Activated T-helper 1 cell treated with anti-CD3 and anti-CD28 coated beads, Interleukin-12 subunit alpha, Interleukin-12 subunit beta, Interleukin-2, Interleukin-4 antibody, amounts not matched to agents 30 ng/mL and 10 ng/mL and 1 ng/mL, durations not matched to agents 14 hours and 24 hours and 36 hours (primary cell): ENCODE measurements at regions not wholly inside any gene's neighbourhood (a gene's known extent, or its start where the extent isn't known, plus 50 kb on each side); places are given as distances from the start of the nearest gene placed in this dataset.

Experiments used
- DNase-seq: peaks from one replicate; pipeline ENCODE4 v3.0.0; 2021; ENCODE audit warnings: low spot score
- H3K27ac Mint-ChIP-seq: one replicate; pipeline ENCODE4 v1.8.0; 2021; ENCODE audit warnings: mild to moderate bottlenecking, mixed read lengths
- H3K27me3 Mint-ChIP-seq: one replicate; pipeline ENCODE4 v1.8.0; 2022; ENCODE audit warnings: mild to moderate bottlenecking, moderate library complexity, mixed read lengths; ENCODE audit not compliant: insufficient read depth
- H3K36me3 Mint-ChIP-seq: one replicate; pipeline ENCODE4 v1.8.0; 2021; ENCODE audit warnings: low read depth, mixed read lengths
- H3K4me1 Mint-ChIP-seq: one replicate; pipeline ENCODE4 v1.8.0; 2021; ENCODE audit warnings: low read depth, mixed read lengths
- H3K4me3 Mint-ChIP-seq: one replicate; pipeline ENCODE4 v1.8.0; 2021; ENCODE audit warnings: mild to moderate bottlenecking, moderate library complexity, mixed read lengths
- H3K9me3 Mint-ChIP-seq: one replicate; pipeline ENCODE4 v1.8.0; 2021; ENCODE audit warnings: mixed read lengths
- intact Hi-C: fragments of 100-400 bp; cut with micrococcal nuclease; formaldehyde crosslinking; loops from one replicate; pipeline ENCODE4 v1.15.1; 2024

DNA sequence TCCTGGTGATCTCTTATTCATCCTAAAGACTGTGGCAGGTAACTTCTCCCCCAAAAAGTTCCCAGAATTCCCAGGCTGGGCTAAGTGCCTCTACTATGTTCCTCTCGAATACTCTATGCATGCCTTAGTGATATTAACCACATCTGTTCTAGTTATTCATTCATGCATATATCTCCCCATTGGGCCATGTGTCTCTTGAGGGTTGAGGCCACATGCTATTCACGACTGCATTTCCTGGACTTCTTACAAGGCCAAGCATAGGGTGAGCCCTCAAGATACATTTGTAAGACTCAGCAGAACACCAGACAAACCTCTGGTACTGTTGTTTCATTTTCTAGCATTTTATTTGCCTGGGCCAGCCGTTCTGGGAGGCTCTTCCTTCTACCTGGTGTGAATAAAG, 117.0 kb downstream of the EN1 start:
- H3K4me3 Mint-ChIP-seq = no peak overlapping the region
- peaks cover 2% of the 10 kb centered on the region for H3K27me3 Mint-ChIP-seq
- no peak overlapping the region for H3K27ac Mint-ChIP-seq
- H3K4me1 Mint-ChIP-seq = no peaks in the 10 kb centered on the region
- no peak for DNase-seq
- no peaks in the 10 kb centered on the region for H3K36me3 Mint-ChIP-seq
- H3K9me3 Mint-ChIP-seq = no peaks in the 10 kb centered on the region
- intact Hi-C loops = no loop called here

- Mint-ChIP-seq H3K27ac (no peak overlapping the region), H3K27me3 (peaks cover 2% of the 10 kb centered on the region), H3K9me3 (no peaks in the 10 kb centered on the region)
Observed at GRCh38 chr2:118729760-118730159, 117.7 kb downstream of the EN1 start.

GRCh38 chr2:118728984-118729383, 118.5 kb downstream of the EN1 start:
- H3K27me3 Mint-ChIP-seq = peaks cover 2% of the 10 kb centered on the region
- intact Hi-C loops = no loop called here
- no peak for DNase-seq
- H3K4me3 Mint-ChIP-seq = no peak overlapping the region
- H3K36me3 Mint-ChIP-seq = no peaks in the 10 kb centered on the region
- no peaks in the 10 kb centered on the region for H3K4me1 Mint-ChIP-seq
- H3K9me3 Mint-ChIP-seq = no peaks in the 10 kb centered on the region
- H3K27ac Mint-ChIP-seq = no peak overlapping the region

More at GRCh38 chr2:118729760-118730159, 117.7 kb downstream of the EN1 start:
- Mint-ChIP-seq H3K4me1 (no peaks in the 10 kb centered on the region), H3K4me3 (no peak overlapping the region), H3K36me3 (no peaks in the 10 kb centered on the region)
- intact Hi-C loops = no loop called here
- no peak for DNase-seq

DNA sequence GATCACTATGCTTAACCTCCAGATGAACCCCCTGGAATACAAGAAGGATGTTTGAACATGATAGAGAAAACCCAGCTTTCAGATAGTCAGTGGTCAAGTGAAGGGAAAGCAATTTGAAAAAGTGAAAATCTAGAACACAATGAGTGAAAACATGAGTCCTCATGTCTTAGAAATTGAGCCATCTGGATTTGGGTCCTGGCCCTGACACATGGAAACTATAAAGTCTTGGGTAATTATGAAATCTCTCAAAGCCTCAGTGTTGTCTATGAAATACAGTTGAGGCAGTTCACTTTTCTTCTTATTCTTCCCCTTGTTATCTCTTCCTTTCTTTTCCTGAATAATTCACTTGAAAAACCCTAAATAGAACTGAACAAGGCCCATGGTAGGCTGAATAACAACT, 120.6 kb downstream of the EN1 start:
- intact Hi-C loops = no loop called here
- Mint-ChIP-seq H3K27me3 (no peaks in the 10 kb centered on the region), H3K27ac (no peak overlapping the region), H3K36me3 (no peaks in the 10 kb centered on the region), H3K4me3 (no peak overlapping the region), H3K4me1 (no peaks in the 10 kb centered on the region), H3K9me3 (no peaks in the 10 kb centered on the region)
- DNase-seq = no peak

DNA sequence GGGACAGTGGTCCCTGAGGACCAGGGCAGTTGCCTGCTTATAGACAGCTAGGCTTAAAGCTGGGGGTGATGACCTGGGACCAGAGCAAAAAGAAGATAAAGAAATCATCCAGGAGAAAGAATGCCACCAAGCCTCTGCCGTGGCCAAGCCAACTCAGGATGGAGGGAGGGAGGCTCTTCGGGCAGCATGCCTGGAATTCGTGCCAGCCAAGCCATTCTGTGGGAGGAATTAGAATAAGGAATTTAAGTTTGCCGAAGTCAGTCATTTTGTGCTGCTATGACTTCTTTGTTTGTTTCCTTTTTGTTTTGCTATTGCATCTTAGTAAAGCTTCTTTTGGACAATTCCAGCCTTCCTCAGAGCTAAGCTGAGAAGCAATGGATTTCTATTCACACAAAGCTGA, 124.1 kb downstream of the EN1 start:
- Mint-ChIP-seq H3K4me3 (no peak overlapping the region), H3K9me3 (no peaks in the 10 kb centered on the region), H3K27me3 (no peaks in the 10 kb centered on the region), H3K4me1 (no peaks in the 10 kb centered on the region), H3K27ac (no peak overlapping the region), H3K36me3 (no peaks in the 10 kb centered on the region)
- intact Hi-C loops = no loop called here
- DNase-seq = no peak

DNA sequence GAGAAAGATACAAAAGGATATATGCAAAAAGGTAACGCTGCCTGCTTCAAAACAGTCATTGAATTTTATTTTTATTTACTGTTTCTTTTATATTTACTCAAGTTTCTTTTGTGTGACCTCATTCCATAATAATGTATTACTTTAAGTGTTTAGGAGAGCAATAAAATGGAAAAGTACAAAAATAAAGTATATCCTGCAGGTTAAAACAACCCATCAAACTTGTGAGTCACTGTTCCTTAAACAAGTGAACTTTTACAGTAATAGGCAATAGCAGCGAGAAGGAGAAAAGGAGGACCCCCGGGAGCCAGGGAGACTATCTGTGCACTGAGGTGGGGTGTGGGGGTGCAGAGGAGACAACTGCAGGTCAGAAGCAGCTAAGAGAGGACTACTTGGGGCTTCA, 124.5 kb downstream of the EN1 start:
- H3K9me3 Mint-ChIP-seq = no peaks in the 10 kb centered on the region
- DNase-seq = no peak
- no peak overlapping the region for H3K4me3 Mint-ChIP-seq
- H3K4me1 Mint-ChIP-seq = no peaks in the 10 kb centered on the region
- H3K27me3 Mint-ChIP-seq = no peaks in the 10 kb centered on the region
- intact Hi-C loops = no loop called here
- no peak overlapping the region for H3K27ac Mint-ChIP-seq
- no peaks in the 10 kb centered on the region for H3K36me3 Mint-ChIP-seq

DNA sequence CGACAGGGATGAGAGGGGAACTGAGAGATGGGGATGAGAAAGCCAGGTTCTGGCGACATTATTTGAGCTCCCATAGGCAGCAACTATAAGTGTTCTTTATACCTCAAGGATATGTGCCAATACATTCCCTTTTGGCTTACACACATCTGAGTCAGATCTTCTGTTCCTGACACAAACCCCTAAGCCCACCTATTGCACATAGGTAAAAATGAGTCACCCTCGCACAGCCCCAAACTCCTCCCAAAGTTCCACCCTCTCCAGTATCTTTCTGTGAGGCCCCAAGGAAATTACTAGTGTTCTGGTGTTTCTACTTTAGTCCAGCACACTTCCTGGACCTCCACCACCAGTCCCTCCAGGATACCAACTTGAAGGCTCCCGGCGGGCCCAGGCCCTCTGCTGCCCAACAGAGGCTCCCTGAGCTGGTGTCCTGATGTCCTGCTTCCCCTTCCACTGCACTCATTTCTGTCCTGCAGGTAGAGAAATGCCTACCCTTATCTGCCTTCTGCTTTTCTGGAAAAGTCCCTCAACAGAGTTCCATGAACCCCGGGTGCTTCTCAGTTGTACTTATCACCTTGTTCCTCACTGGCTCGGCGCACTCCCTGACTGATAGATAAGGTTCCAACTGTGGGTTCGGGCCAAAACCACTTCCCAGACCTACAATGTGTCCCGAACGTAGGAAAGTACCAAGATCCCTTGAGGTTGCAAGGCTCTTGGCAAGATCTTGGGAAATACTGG, 125.5 kb downstream of the EN1 start:
- Mint-ChIP-seq H3K4me3 (no peak overlapping the region), H3K4me1 (no peaks in the 10 kb centered on the region), H3K9me3 (no peaks in the 10 kb centered on the region), H3K27me3 (no peaks in the 10 kb centered on the region), H3K36me3 (no peaks in the 10 kb centered on the region), H3K27ac (no peak overlapping the region)
- DNase-seq = no peak
- intact Hi-C loops = no loop called here

GRCh38 chr2:118720866-118721265, 126.6 kb downstream of the EN1 start:
- intact Hi-C loops = no loop called here

DNA sequence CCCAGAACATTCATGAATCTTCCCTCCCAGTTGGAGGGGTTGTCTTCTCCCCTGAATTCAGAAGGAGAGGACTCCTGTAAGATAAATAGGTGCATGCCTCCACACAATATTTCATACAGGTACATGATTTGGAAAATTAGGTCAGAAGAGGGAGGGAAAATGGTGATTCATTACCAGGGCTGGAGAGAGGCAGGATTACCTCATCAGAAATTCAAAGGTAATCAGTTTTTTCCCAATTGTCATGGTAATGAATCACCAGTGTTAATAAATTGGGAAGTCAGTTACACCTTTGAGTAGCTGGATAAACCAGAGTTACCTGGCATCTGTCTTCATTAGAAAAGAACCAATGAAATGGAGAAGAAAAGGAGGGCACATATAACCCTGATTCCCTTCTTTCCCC, 128.5 kb downstream of the EN1 start:
- no peaks in the 10 kb centered on the region for H3K36me3 Mint-ChIP-seq
- no peak for DNase-seq
- intact Hi-C loops = no loop called here
- H3K9me3 Mint-ChIP-seq = no peaks in the 10 kb centered on the region
- H3K27ac Mint-ChIP-seq = no peak overlapping the region
- no peak overlapping the region for H3K4me3 Mint-ChIP-seq
- no peaks in the 10 kb centered on the region for H3K4me1 Mint-ChIP-seq
- no peaks in the 10 kb centered on the region for H3K27me3 Mint-ChIP-seq

More at GRCh38 chr2:118720866-118721265, 126.6 kb downstream of the EN1 start:
- H3K36me3 Mint-ChIP-seq = no peaks in the 10 kb centered on the region
- DNase-seq = no peak
- no peaks in the 10 kb centered on the region for H3K27me3 Mint-ChIP-seq
- no peak overlapping the region for H3K27ac Mint-ChIP-seq
- H3K9me3 Mint-ChIP-seq = no peaks in the 10 kb centered on the region
- H3K4me1 Mint-ChIP-seq = no peaks in the 10 kb centered on the region
- no peak overlapping the region for H3K4me3 Mint-ChIP-seq

DNA sequence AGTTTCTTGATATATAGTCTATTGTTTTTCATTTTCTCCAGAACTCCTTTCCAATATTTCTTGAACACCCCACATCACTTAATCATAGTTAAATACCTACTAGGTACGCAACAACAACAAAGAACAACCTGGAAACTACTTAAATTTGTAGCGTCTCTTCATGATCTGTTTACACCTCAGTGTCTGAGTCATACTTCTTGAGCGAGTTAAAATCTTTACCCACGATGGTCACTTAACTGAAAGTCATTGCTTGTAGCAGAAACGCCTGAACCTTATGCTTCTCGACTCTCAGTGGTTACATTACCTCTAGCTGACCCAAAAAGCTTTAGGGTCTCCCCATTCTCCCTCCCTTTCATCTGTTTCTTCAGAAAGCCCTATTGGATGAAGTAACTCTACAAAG, 131.3 kb downstream of the EN1 start:
- no peaks in the 10 kb centered on the region for H3K9me3 Mint-ChIP-seq
- no peaks in the 10 kb centered on the region for H3K36me3 Mint-ChIP-seq
- H3K27ac Mint-ChIP-seq = no peak overlapping the region
- no peaks in the 10 kb centered on the region for H3K4me1 Mint-ChIP-seq
- DNase-seq = no peak
- no peak overlapping the region for H3K4me3 Mint-ChIP-seq
- intact Hi-C loops = no loop called here
- peaks cover 2% of the 10 kb centered on the region for H3K27me3 Mint-ChIP-seq

- no peaks in the 10 kb centered on the region for H3K4me1 Mint-ChIP-seq
- H3K4me3 Mint-ChIP-seq = no peak overlapping the region
- no peak for DNase-seq
- intact Hi-C loops = no loop called here
- no peaks in the 10 kb centered on the region for H3K9me3 Mint-ChIP-seq
- no peaks in the 10 kb centered on the region for H3K36me3 Mint-ChIP-seq
- peaks cover 2% of the 10 kb centered on the region for H3K27me3 Mint-ChIP-seq
- H3K27ac Mint-ChIP-seq = no peak overlapping the region
Observed at GRCh38 chr2:118714118-118714517, 133.3 kb downstream of the EN1 start.

DNA sequence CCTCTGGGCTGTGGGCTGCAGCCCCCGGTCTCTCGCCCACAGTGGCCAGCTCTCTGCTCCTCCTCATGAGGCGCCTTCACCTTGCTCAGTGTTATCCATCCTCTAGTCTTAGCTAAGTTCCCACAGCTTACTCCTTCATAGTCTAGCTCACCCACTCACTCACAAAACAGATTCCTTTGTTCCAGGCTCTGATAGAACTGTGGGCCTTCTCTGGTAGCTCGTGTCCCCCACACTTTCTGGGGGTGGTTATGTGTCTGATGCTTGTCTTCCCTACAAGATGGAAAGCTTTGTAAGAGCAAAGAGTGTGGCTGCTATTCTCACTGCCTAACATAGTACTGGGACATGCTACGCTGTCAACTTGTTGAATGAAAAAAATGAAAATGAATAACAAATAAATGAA, 135.8 kb downstream of the EN1 start:
- intact Hi-C loops = no loop called here

DNA sequence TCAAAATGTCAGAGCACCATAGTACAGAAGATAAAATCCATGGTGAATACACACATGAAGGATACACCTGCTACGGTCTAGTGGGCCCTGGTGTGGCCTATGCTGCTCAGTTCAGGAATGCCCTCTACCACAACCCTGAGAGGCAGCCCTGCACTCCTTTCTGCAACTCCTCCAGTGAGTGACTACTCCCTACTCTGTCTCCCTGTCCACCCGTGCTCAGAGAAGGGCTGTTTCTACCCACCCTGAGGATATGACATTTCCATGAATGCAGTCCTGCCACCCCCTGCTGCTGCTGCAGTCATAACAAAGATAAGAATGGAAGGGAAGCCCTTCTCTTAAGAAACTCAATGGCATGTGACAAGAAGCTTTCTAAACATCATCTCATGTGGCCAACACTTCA, 137.0 kb downstream of the EN1 start:
- intact Hi-C loops = no loop called here
- H3K4me1 Mint-ChIP-seq = no peaks in the 10 kb centered on the region
- DNase-seq = no peak
- H3K27ac Mint-ChIP-seq = no peak overlapping the region
- no peak overlapping the region for H3K4me3 Mint-ChIP-seq
- H3K36me3 Mint-ChIP-seq = no peaks in the 10 kb centered on the region
- H3K9me3 Mint-ChIP-seq = no peaks in the 10 kb centered on the region
- H3K27me3 Mint-ChIP-seq = peaks cover 2% of the 10 kb centered on the region

More for the DNA sequence above, 135.8 kb downstream of the EN1 start:
- H3K4me3 Mint-ChIP-seq = no peak overlapping the region
- peaks cover 2% of the 10 kb centered on the region for H3K27me3 Mint-ChIP-seq
- no peak for DNase-seq
- H3K27ac Mint-ChIP-seq = no peak overlapping the region
- no peaks in the 10 kb centered on the region for H3K36me3 Mint-ChIP-seq
- H3K9me3 Mint-ChIP-seq = no peaks in the 10 kb centered on the region
- H3K4me1 Mint-ChIP-seq = no peaks in the 10 kb centered on the region

GRCh38 chr2:118709786-118710185, 137.7 kb downstream of the EN1 start:
- Mint-ChIP-seq H3K4me1 (no peaks in the 10 kb centered on the region), H3K9me3 (no peaks in the 10 kb centered on the region), H3K27me3 (peaks cover 2% of the 10 kb centered on the region), H3K4me3 (no peak overlapping the region), H3K27ac (no peak overlapping the region), H3K36me3 (no peaks in the 10 kb centered on the region)
- intact Hi-C loops = no loop called here
- DNase-seq = no peak
